H9 (cell line): ENCODE measurements at regions not wholly inside any gene's neighbourhood (a gene's known extent, or its start where the extent isn't known, plus 50 kb on each side); places are given as distances from the start of the nearest gene placed in this dataset.

Experiments used
- DNase-seq: peaks from one replicate; pipeline ENCODE4 v3.0.0-alpha.2; 2017
- H2AFZ ChIP-seq: one replicate; pipeline ENCODE4 v1.6.1; 2013; ENCODE audit warnings: mild to moderate bottlenecking, low read length, control low read depth, moderate library complexity
- H2AK5ac ChIP-seq: 2 replicates; pipeline ENCODE4 v1.6.1; 2013; ENCODE audit warnings: low read length, control low read depth, mixed read lengths; ENCODE audit not compliant: insufficient read length
- H2BK120ac ChIP-seq: one replicate; pipeline ENCODE4 v1.6.1; 2013; ENCODE audit warnings: low read depth, mild to moderate bottlenecking, low read length, control low read depth, inconsistent platforms; ENCODE audit not compliant: poor library complexity, severe bottlenecking
- H2BK12ac ChIP-seq: 2 replicates; pipeline ENCODE4 v1.6.1; 2013; ENCODE audit warnings: low read length, control low read depth, mixed read lengths, low read depth; ENCODE audit not compliant: insufficient read length
- H2BK15ac ChIP-seq: 2 replicates; pipeline ENCODE4 v1.6.1; 2013; ENCODE audit warnings: low read depth, low read length, control low read depth
- H2BK20ac ChIP-seq: one replicate; pipeline ENCODE4 v1.6.1; 2013; ENCODE audit warnings: low read depth, mild to moderate bottlenecking, low read length, control low read depth, inconsistent platforms; ENCODE audit not compliant: poor library complexity, severe bottlenecking
- H2BK5ac ChIP-seq: 2 replicates; pipeline ENCODE4 v1.6.1; 2013; ENCODE audit warnings: low read length, control low read depth, mixed read lengths; ENCODE audit not compliant: insufficient read length
- H3K14ac ChIP-seq: 2 replicates; pipeline ENCODE4 v1.6.1; 2013; ENCODE audit warnings: low read length, control low read depth; ENCODE audit not compliant: insufficient read depth
- H3K18ac ChIP-seq: 2 replicates; pipeline ENCODE4 v1.6.1; 2013; ENCODE audit warnings: low read depth, mild to moderate bottlenecking, mixed read lengths, low read length, control low read depth; ENCODE audit not compliant: insufficient read length
- H3K23ac ChIP-seq: 2 replicates; pipeline ENCODE4 v1.6.1; 2013; ENCODE audit warnings: low read length, control low read depth, mixed read lengths, low read depth; ENCODE audit not compliant: insufficient read length
- H3K23me2 ChIP-seq: 2 replicates; pipeline ENCODE4 v1.6.1; 2013; ENCODE audit warnings: low read depth, mild to moderate bottlenecking, mixed read lengths, low read length, control low read depth; ENCODE audit not compliant: insufficient read length, poor library complexity, severe bottlenecking
- H3K27ac ChIP-seq: 2 replicates; pipeline ENCODE4 v1.5.1; 2013; ENCODE audit warnings: low read length, control low read depth, mixed read lengths, low read depth; ENCODE audit not compliant: insufficient read length
- H3K27me3 ChIP-seq: 2 replicates; pipeline ENCODE4 v1.6.1; 2013; ENCODE audit warnings: low read length, control low read depth, inconsistent platforms; ENCODE audit not compliant: insufficient read depth
- H3K4ac ChIP-seq: 2 replicates; pipeline ENCODE4 v1.6.1; 2013; ENCODE audit warnings: low read depth, mild to moderate bottlenecking, control low read depth, inconsistent platforms, low read length, moderate library complexity
- H3K4me1 ChIP-seq: 2 replicates; pipeline ENCODE4 v1.6.1; 2013; ENCODE audit warnings: low read length, control low read depth, inconsistent platforms; ENCODE audit not compliant: insufficient read depth
- H3K4me2 ChIP-seq: 2 replicates; pipeline ENCODE4 v1.6.1; 2013; ENCODE audit warnings: low read length, control low read depth, mixed read lengths; ENCODE audit not compliant: insufficient read length, insufficient read depth
- H3K56ac ChIP-seq: 2 replicates; pipeline ENCODE4 v1.6.1; 2013; ENCODE audit warnings: low read depth, mild to moderate bottlenecking, mixed read lengths, low read length, control low read depth; ENCODE audit not compliant: insufficient read length
- H3K79me1 ChIP-seq: 2 replicates; pipeline ENCODE4 v1.6.1; 2013; ENCODE audit warnings: low read depth, mild to moderate bottlenecking, moderate library complexity, low read length, control low read depth, inconsistent platforms; ENCODE audit not compliant: insufficient read depth, poor library complexity, severe bottlenecking
- H3K79me2 ChIP-seq: 2 replicates; pipeline ENCODE4 v1.6.1; 2013; ENCODE audit warnings: low read length, control low read depth, inconsistent platforms; ENCODE audit not compliant: insufficient read depth
- H3K9ac ChIP-seq: 2 replicates; pipeline ENCODE4 v1.6.1; 2013; ENCODE audit warnings: low read length, control low read depth, mixed read lengths; ENCODE audit not compliant: insufficient read length; ENCODE audit errors: extremely low read depth
- H3K9me3 ChIP-seq: one replicate; pipeline ENCODE4 v1.6.1; 2013; ENCODE audit warnings: low read depth, low read length, inconsistent platforms; ENCODE audit not compliant: control insufficient read depth
- H3T11ph ChIP-seq: one replicate; pipeline ENCODE4 v1.6.1; 2013; ENCODE audit warnings: mild to moderate bottlenecking, low read length, control low read depth, inconsistent platforms
- H4K20me1 ChIP-seq: one replicate; pipeline ENCODE4 v1.6.1; 2013; ENCODE audit not compliant: control insufficient read depth, insufficient read length, insufficient read depth
- H4K5ac ChIP-seq: 2 replicates; pipeline ENCODE4 v1.6.1; 2013; ENCODE audit warnings: low read depth, mild to moderate bottlenecking, mixed read lengths, low read length, control low read depth; ENCODE audit not compliant: insufficient read length
- H4K8ac ChIP-seq: replicated peaks from 2 replicates; pipeline ENCODE4 v1.6.1; 2013; ENCODE audit warnings: low read length, control low read depth, mixed read lengths, low read depth; ENCODE audit not compliant: insufficient read length
- H4K91ac ChIP-seq: 2 replicates; pipeline ENCODE4 v1.6.1; 2013; ENCODE audit warnings: low read depth, mild to moderate bottlenecking, moderate library complexity, mixed read lengths, low read length, control low read depth; ENCODE audit not compliant: insufficient read length
- H3K27ac Mint-ChIP-seq, 3 experiments: 2 replicates in 2 of 3; 3 replicates in 1 of 3; pipeline ENCODE4 v1.8.0; 2020 to 2021; ENCODE audit warnings: mixed read lengths in 3 of 3, mild to moderate bottlenecking in 1 of 3, moderate library complexity in 1 of 3
- H3K27me3 Mint-ChIP-seq: 2 replicates; pipeline ENCODE4 v1.8.0; 2021; ENCODE audit warnings: low read depth, mild to moderate bottlenecking, moderate library complexity, mixed read lengths
- H3K36me3 Mint-ChIP-seq, 3 experiments: 2 replicates in 2 of 3; 3 replicates in 1 of 3; pipeline ENCODE4 v1.8.0; 2020 to 2021; ENCODE audit warnings: low read depth in 3 of 3, mixed read lengths in 3 of 3; ENCODE audit not compliant: insufficient read depth in 1 of 3
- H3K4me1 Mint-ChIP-seq, 2 experiments: 2 replicates each; pipeline ENCODE4 v1.8.0; 2020; ENCODE audit warnings: mixed read lengths in 2 of 2
- H3K4me3 Mint-ChIP-seq, 2 experiments: 2 replicates in 1 of 2; 3 replicates in 1 of 2; pipeline ENCODE4 v1.8.0; 2020 to 2021; ENCODE audit warnings: mild to moderate bottlenecking in 2 of 2, mixed read lengths in 2 of 2, moderate library complexity in 1 of 2
- H3K9me3 Mint-ChIP-seq, 2 experiments: 2 replicates in 1 of 2; 3 replicates in 1 of 2; pipeline ENCODE4 v1.8.0; 2020; ENCODE audit warnings: mild to moderate bottlenecking in 2 of 2, mixed read lengths in 2 of 2, moderate library complexity in 1 of 2
- WGBS: extraction: QIAGEN DNeasy Blood & Tissue Kit; methylation state at CpG from one replicate; pipeline ENCODE4 v1.1.7; 2013; ENCODE audit warnings: missing lambda C conversion rate, low lambda C conversion rate, mixed read lengths; ENCODE audit not compliant: insufficient read length; ENCODE audit errors: extremely low coverage; 5-methylcytosine and 5-hydroxymethylcytosine counted together
- TF ChIP-seq, protein P1 (sequence below): fragments of 200-600 bp; sonication (generic); conservative IDR thresholded peaks from 3 replicates; pipeline ENCODE4 v1.8.0; 2021; ENCODE audit warnings: antibody characterized with exemption, mild to moderate bottlenecking

DNA sequence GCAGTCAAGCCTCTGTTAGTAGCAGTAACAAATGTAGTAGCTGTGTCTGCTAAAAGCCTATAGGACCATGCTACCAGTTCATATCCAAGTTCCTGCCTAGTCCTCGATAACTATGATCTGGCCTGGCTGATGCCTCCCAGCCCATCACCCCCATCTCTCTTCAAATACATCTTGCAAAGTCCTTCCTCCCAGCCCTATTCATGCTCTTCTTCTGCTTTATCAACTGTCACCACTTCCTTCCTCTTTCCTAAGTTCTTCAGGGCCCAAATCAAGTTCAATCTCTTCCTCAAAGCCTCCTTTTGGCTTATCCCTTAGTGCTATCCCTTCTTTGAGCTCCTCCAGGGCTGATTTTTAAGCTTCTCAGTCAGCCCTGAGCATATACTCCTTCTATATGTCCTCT lies 150.9 kb upstream of the THY1 start:
- Histone ChIP-seq H3K14ac (no peak overlapping the region), H3K4me1 (no peaks in the 10 kb centered on the region), H3K18ac (no peak overlapping the region), H3T11ph (no peak overlapping the region), H2BK20ac (no peak overlapping the region), H2AK5ac (no peak overlapping the region), H4K20me1 (no peaks in the 10 kb centered on the region), H4K5ac (no peak overlapping the region), H3K23ac (no peak overlapping the region), H3K4ac (no peak overlapping the region), H4K8ac (no peak overlapping the region), H3K9ac (no peak overlapping the region), H2BK120ac (no peak overlapping the region), H3K27ac (no peak overlapping the region), H3K27me3 (no peaks in the 10 kb centered on the region), H4K91ac (no peak overlapping the region), H3K23me2 (no peaks in the 10 kb centered on the region), H2BK12ac (no peak overlapping the region), H3K4me2 (no peak overlapping the region), H2AFZ (no peak overlapping the region), H3K56ac (no peak overlapping the region), H2BK15ac (no peak overlapping the region), H2BK5ac (no peak overlapping the region), H3K79me1 (no peaks in the 10 kb centered on the region), H3K79me2 (no peaks in the 10 kb centered on the region), H3K9me3 (no peaks in the 10 kb centered on the region)
- TF ChIP-seq, protein P1, sequence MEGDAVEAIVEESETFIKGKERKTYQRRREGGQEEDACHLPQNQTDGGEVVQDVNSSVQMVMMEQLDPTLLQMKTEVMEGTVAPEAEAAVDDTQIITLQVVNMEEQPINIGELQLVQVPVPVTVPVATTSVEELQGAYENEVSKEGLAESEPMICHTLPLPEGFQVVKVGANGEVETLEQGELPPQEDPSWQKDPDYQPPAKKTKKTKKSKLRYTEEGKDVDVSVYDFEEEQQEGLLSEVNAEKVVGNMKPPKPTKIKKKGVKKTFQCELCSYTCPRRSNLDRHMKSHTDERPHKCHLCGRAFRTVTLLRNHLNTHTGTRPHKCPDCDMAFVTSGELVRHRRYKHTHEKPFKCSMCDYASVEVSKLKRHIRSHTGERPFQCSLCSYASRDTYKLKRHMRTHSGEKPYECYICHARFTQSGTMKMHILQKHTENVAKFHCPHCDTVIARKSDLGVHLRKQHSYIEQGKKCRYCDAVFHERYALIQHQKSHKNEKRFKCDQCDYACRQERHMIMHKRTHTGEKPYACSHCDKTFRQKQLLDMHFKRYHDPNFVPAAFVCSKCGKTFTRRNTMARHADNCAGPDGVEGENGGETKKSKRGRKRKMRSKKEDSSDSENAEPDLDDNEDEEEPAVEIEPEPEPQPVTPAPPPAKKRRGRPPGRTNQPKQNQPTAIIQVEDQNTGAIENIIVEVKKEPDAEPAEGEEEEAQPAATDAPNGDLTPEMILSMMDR: no peak
- H3K27me3 Mint-ChIP-seq: peaks cover 5% of the 10 kb centered on the region
- H3K9me3 Mint-ChIP-seq: peaks cover 0 to 2% of the 10 kb centered on the region in 2 experiments; a peak in 2 of 5 replicates
- no peaks in the 10 kb centered on the region for H3K36me3 Mint-ChIP-seq
- no CpG with 5 or more reads among the region's 1 CpG for WGBS
- H3K27ac Mint-ChIP-seq: no peak overlapping the region
- H3K4me1 Mint-ChIP-seq: peaks cover under 1 to 3% of the 10 kb centered on the region in 2 experiments
- no peak overlapping the region for H3K4me3 Mint-ChIP-seq
- peak; percentile 5 for DNase-seq
